HG03521 (cell line): ENCODE measurements at regions not wholly inside any gene's neighbourhood (a gene's known extent, or its start where the extent isn't known, plus 50 kb on each side); places are given as distances from the start of the nearest gene placed in this dataset.

Source experiments
- ATAC-seq: cut with Tn5 transposase; IDR thresholded peaks from one replicate; pipeline ENCODE4 v1.9.1; 2021; ENCODE audit warnings: mild to moderate bottlenecking, moderate library complexity; ENCODE audit not compliant: unreplicated experiment

DNA sequence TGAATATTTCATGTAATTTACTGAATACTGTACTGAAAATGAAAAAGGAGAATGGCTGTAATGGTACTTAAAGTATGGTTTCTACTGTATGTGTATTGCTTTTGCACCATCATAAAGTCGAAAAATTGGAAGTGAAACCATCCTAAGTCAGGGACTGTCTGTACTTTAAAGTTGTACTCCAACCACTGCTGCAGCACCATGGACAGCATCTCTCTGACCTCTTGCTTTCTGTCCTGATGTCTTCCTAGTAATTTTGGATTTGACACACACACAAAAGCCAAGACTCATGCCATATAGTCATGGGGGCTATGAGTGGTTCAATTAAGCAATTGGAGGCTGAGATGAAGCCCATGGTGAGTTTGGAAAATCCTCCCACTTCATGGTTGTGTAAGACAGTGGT, 256.3 kb upstream of the PKDCC start:
- ATAC-seq, result no peak

DNA sequence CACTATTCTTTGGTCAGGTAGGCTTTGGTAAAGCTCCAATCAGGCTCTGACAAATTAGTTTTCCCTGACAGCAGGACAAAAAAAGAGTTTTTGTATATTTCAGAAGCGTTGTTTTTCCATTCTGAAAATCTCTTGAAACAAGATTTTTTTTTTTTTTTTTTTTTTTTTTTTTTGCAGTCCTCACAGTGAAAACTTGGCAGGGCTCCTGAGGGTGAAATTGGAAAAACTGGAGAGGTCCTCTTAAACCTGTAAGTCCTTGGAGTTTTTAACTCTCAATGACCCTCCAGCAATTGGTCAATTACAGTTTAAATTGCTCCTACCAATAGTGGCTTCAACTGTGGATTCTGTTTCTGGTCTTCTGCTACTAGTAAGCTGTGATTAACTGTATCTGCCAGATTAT, 244.5 kb upstream of the PKDCC start:
- ATAC-seq, result no peak

DNA sequence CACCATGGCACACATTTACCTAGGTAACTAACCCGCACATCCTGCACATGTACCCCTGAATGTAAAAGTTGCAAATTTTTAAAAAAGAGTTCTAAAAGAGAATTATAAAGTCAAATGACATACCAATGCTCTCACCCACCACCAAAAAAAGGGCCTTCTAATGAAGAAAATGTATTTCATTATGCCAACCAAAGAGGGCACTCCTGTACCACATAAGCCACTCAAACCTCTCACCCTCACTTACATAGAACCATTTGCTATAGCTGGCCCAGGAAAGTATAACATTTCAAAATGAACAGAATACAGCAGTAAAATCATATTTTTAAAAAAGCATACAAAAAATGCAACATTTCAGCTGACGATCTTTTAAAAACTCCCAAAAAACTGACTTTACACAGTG, 241.5 kb upstream of the PKDCC start:
- no peak for ATAC-seq

DNA sequence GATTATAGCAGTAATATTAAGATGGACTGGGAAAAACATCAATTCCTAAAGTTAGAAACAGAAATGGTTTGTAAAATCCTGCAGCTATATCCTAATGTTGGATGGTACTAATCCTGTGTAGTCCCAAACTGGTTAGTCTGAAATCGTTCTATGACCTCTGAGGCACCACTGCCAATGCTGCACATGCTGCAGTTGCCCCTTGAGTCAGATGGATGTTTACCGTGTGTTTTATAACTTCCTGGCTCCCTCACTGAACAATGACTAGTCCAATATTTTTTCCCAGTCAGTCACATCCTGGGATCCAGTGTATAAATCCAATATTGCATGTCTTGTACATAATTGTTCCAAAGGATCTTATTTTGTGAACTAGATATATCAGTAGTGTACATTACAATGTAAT, 226.7 kb upstream of the PKDCC start:
- ATAC-seq, result no peak

DNA sequence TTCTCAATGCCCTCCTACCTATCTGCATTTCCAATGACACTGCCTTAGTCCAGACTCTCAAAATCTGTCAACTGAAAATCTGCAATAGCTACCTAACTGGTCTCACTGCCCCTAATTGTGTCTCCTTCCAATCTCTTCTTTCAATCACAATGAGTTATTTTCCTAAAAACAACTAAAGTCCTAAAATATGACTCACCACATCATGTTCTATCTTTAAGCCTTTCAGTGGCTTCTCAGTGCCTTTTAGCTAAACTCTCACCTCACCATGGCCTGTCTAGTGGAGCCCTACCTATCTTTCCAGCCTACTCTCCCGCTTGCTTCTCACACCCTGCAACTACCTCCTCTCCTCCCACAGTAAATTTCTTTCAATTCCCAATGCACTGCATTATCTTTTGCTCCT, 220.9 kb upstream of the PKDCC start:
- ATAC-seq, result no peak

DNA sequence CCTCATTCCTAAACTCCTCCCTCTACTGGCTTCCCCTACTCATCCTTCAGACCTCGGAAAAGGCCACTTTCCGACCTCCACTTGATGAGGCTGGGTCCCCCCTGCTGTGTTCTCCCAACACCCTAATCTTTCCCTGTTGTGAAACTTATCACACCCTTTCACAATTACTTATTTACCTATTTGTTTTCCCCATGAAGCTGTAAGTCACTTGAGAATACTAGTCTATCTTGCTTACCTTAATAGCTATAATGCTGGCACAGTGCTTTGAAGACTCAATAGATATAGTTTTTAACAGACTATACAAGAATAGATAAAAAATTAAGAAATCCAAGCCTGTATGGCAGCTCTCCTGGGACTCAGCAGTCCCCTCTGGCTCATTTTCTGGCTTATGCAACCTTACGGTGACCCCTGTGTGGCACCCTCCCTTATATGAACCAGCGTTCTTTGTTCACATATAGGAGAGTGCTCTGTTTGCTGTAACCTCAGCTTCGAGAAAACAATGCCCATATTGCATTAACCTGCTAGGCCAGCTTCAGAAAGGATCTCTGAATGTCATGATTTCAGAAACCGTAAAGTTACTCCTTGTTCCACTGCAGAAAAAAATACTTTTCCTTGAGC, 220.4 kb upstream of the PKDCC start:
- no peak for ATAC-seq

DNA sequence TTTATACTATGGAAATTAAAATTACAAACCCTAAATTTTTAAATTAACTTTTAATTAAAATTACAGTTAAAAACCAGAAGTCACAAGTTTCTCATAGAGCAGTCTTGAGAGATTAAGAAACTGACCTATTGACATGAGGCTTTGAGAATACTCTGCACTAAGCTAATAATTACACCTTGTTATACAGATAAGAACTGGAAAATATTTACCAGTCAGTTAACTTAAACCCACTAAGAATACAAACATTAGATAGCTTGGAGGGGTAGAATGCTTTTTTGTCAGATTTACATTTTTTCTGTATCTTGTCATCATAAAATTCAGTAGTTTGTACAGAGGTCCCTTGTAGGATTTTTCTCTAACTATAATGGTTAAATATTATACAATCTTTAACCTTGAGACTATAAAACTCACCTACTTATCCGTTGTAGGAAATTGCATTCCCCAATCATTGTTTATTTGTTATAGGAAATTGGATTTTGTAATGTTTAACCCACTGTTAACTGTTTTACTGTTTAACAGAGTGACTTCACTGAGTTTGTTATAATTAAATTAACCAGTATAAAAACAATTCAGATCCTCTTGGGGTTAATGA, 219.7 kb upstream of the PKDCC start:
- no peak for ATAC-seq

DNA sequence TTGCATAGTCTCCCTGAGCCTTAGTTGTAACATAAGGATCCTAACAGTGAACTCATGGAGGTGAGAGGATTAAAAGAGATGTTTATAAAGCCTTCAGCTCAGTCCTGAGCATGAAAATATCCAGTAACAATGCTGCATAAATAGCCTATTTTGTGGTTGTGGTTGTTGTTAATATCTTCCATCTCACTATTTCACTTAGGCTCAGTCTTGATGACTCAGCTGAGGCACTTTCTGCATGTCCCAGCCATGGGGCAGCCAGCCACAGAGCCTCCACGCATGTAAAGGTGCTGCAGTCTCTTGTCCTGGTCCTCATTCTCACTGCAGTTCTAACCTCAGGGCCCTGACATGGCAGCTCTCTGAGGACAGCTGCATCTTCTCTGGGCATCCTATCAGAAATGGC, 218.8 kb upstream of the PKDCC start:
- ATAC-seq, result no peak

DNA sequence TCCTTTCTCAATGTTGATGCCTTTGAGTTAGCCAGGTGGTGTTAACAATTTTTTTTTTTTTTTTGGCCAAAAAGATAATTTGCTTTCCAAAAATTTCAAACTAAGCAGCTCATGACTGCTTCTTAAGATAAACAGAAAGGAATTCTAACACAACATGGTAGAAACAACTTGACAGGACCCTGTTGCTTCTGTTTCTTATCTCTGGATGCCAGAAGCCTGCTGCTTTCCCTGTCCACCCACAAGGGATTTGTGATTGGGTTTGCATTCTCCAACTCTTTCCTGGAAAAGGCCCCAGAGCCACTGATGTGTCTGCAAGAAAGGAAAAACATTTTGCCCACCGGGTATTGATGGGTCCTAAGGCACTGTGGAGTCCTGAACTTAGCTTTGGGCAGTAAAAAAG, 217.2 kb upstream of the PKDCC start:
- ATAC-seq, result no peak

DNA sequence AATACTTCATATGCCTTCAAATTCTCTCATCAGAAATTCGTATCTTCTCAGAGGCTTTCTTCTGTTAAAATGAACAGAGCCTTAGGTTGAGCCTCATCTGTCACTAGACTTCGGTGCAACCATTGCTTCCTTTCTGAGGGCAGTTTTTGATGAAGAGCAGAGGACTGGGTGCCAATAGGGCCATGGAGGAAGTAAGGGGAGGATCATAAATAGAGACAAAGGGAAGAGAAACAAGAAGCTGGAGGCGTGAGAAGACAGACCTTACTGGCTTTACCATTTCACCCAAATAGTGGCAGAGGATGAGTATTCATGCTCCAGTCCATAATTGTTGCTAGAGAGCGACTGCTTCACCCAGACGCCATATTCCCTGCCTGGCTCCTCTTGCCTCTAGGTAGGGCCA, 215.6 kb upstream of the PKDCC start:
- ATAC-seq, result no peak

DNA sequence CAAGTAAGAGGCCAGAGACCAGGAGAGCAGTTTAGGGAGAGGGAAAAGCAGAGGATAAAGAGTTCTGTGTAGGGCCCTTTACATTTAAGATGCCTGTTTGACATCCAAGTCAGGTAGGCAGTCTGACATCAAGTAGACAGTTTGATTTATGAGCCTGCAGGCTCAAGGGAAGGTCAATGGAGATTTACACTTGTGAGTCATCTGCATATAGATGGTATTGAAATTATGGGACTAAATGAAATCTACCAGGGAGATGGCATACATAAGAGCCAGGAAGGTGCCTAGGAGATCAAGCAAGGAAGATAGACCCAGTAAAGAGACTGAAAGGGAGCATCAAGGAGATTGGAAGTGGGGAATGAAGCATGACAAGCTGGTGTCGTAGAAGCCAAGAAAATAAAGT, 212.4 kb upstream of the PKDCC start:
- no peak for ATAC-seq

DNA sequence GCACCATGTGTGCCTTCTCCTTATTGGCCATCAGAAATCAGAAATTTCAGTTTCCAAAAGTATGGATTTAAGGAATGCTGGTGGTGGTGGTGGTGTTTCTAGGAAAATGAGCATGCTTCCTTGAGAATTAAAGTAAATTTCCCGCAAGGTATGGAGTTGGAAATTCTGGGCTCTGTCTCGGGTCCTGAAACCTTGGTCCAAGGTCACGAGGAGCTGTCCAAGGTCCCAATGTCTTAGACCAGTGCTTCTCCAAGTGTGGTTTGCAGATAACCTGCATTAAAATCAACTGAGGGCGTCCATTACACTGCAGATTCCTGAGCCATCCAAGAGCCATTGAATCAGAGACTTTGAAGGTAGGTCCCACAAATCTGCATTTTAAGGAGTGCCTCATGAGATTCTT, 210.9 kb upstream of the PKDCC start:
- ATAC-seq, result no peak

DNA sequence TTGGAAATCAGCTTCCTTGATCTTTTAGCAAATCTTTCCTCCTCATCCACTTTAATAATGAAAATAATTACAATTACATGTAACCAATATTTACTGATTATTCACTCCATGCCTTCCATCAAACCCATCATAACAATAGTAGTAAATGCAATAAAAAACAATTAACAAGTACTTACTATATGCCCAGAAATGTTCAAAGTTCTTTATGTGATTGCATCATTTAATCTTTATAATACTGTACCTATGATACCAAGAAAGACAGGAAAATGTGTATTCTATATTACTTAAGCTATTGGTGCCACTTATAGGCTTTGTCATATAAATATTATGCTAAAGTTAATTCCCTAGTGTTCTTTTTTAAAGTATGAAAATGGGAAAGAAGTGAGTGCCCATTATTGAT, 210.2 kb upstream of the PKDCC start:
- no peak for ATAC-seq

DNA sequence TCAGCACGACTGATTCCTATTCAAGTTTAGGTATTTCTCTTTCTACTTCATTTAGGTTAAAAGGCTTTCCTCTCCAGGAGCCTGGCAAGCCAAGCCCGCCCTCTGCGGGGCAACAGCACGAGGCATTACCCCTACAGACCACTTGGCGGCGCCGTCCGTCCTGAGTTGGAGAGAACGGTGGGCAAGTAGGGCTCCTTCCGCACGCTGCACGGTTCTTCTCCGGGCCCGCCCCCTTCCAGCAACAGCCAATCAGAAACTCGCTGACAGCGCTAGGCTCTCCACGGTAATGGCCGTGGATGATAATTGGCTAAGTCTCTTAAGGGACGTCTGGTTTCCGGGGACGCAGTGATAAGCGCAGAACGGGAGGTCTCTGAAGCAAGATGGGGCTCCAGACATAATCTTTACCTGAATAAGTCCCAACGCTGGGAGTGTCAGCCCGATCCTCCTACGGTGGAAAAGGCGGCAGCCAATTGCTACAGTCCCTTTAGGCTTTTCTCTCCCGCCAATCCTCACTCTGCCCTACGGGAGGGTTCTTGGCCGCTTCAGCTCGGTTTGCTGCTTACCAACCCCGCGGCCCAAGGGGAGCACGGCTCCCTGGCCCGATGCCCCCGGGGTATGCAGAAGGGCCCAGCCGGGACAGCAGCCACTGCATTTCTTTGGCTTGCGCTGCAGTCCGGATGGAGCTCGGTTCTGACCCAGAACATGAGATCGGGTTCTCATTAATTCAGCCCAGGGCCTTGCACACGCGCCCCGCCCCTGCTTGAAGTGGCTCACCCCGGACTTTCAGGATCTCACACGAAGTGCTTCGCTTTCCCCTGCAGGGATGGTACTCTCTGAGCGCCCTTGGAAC, 206.9 kb upstream of the PKDCC start:
- ATAC-seq, result peak; percentile 100

DNA sequence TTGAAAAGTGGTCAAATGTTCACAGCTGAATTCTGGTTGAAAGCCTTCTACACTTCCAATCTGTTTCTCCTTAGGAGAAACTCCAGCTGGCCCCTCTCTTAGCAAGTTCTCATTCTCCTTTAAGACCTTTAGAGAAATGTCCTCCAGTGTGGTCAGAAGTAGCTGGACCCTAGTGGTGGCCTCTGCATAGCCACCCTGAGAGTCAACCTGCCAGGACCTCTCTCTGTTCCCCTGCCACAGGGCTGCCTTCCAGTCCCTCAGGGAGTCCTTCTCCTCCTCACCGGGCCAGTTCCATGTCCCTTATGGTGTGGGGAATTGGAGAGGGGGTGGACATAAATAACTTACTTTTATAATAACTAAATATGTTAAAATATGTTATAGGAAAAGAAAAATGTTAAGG, 200.9 kb upstream of the PKDCC start:
- ATAC-seq, result no peak

DNA sequence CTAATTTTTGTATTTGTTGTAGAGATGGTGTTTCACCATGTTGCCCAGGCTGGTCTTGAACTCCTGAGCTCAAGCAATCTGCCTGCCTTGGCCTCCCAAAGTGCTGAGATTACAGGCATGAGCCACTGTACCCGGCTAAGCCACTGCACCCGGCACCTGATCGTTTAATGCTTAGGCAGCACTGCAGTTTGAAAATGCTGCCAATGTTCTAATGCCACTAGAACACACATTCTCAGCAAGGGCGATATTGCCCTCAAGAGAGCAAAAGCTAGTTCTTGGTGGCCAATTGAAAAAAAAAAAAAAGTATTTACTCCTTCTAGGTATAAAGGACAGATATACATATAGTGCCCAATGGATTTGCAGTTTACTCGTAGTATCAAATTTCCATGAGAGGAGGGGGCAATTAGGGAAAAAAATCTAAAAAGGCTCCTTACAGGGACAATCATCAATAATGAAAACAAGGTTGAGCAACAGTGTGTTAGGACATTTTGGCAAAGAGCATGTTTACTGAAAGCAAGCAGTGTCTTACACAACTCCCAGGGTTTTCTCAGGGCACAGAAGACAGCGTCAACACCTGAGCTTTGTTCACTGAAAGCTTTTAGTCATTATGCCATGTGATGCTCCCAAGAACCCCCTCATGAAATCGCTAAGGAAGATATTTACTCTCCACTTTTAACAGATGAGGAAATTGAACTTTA, 199.9 kb upstream of the PKDCC start:
- no peak for ATAC-seq

DNA sequence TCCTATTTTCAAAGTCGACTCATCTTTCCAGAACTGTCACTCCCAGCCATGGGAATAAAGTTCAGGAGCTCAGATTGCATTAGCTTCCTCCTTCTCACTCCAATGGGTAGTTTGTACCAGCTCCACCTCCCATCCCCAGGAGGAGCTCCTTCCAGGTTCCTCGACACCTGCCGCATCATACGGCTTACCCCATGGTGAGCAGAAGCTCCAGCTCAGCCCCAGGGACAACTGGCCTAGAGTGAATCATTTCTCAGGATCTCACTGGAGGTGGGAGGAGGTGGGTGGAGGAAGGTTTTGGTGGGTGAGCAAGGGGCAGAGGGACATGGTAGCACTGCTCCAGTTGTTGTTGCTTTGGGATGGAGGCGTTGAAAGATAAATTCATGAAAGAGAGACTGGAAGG, 196.3 kb upstream of the PKDCC start:
- ATAC-seq, result no peak

DNA sequence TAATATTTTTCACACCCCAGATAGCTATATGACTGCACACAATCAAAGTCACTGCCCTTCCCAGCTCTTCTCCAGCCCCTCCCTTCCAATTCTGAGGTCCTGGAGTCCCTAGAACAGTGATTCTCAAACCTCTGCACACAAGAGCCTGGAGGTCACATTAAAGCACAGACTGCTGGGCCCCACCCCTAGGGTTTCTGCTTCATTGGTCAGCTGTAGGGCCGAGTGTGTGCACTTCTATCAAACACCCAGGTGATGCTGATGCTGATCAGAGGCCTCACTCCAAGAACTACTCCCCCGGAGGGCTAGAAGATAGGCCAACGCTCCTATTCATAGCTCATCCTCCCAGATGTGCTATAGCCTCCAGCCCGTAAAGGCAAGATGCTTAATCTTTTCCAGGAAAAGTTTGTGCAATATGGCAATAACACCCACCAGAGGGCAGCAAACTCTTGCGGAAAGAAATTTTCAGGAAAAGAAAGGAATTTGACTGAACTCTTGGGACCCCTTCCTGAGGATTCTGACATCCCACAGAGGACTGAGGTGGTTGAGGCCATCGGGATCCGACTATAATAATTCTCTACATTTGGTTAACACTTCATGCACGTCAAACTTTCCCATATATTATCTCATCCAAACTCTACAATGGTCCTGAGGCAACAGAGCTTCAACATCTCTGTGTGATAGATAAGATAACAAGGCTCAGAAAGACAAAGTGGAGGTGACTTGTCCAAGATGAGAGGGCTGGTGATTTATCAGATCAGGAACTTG, 194.2 kb upstream of the PKDCC start:
- no peak for ATAC-seq

DNA sequence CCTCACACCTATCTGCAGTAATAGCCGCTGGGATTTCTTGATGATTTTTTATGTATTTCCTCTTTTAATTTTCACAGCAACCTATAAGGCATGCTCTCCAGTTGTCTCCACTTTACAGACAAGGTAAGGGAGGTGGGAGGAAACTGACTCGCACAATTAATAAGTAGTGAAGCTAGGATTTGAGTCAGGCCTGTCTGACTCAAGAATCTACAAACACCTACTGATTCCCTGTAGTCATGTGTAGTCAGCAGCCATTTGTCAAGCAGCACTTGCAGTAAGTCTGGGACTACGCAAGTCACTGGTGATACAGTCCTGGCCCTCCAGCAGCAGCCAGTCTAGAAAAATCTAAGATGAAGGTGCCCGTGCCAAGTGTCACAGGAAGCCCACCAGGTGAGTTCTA, 193.6 kb upstream of the PKDCC start:
- ATAC-seq, result no peak

DNA sequence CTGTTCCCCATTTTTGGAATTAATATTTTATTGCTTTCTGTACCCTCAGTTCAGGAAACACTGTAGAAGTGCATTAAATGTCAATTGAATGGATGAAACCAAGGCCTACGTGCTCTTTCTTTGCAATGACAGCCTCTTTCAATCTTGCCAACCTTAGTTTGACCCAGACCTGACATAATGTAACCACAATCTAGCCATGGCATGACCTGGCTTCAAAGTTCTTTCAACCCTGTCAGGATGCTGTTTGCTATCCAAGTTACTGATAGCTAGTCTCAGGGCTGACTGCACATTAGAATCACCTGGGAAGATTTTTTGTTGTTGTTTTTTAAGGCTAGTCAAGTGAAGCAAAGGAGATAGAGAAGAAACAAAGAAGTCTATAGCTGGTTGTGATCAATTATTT, 190.9 kb upstream of the PKDCC start:
- ATAC-seq, result no peak
